HFFc6 (cell line): ENCODE measurements at regions not wholly inside any gene's neighbourhood (a gene's known extent, or its start where the extent isn't known, plus 50 kb on each side); places are given as distances from the start of the nearest gene placed in this dataset.

Experiments used
- DNase-seq: peaks from one replicate; pipeline ENCODE4 v3.0.0-alpha.2; 2018
- H3K27ac Mint-ChIP-seq: 2 replicates; pipeline ENCODE4 v1.8.0; 2020; ENCODE audit warnings: mild to moderate bottlenecking, mixed read lengths
- H3K27me3 Mint-ChIP-seq: 2 replicates; pipeline ENCODE4 v1.8.0; 2021; ENCODE audit warnings: mild to moderate bottlenecking, moderate library complexity, mixed read lengths; ENCODE audit not compliant: insufficient read depth
- H3K36me3 Mint-ChIP-seq: 2 replicates; pipeline ENCODE4 v1.8.0; 2021; ENCODE audit warnings: low read depth, mixed read lengths
- H3K4me1 Mint-ChIP-seq: 2 replicates; pipeline ENCODE4 v1.8.0; 2020; ENCODE audit warnings: low read depth, mixed read lengths
- H3K4me3 Mint-ChIP-seq: 2 replicates; pipeline ENCODE4 v1.8.0; 2020; ENCODE audit warnings: mild to moderate bottlenecking, moderate library complexity, mixed read lengths
- H3K9me3 Mint-ChIP-seq: 2 replicates; pipeline ENCODE4 v1.8.0; 2020; ENCODE audit warnings: mild to moderate bottlenecking, mixed read lengths
- CTCF ChIP-seq: fragments of 200-600 bp; sonication (generic); IDR thresholded peaks from 2 replicates; pipeline ENCODE4 v1.5.0; 2021; ENCODE audit warnings: antibody characterized with exemption, mild to moderate bottlenecking

- TF ChIP-seq CTCF, result no peak
- peaks cover 23% of the 10 kb centered on the region for H3K9me3 Mint-ChIP-seq
Observed at GRCh38 chr4:79253924-79254323, 71.9 kb downstream of the NAA11 start.

GRCh38 chr4:79253168-79253567, 72.7 kb downstream of the NAA11 start:
- H3K27ac Mint-ChIP-seq, result no peak overlapping the region
- peaks cover 27% of the 10 kb centered on the region for H3K9me3 Mint-ChIP-seq
- DNase-seq, result no peak
- no peak overlapping the region for H3K4me3 Mint-ChIP-seq
- TF ChIP-seq CTCF, result no peak
- no peaks in the 10 kb centered on the region for H3K36me3 Mint-ChIP-seq
- H3K27me3 Mint-ChIP-seq, result no peaks in the 10 kb centered on the region
- H3K4me1 Mint-ChIP-seq, result no peaks in the 10 kb centered on the region

More at GRCh38 chr4:79253924-79254323, 71.9 kb downstream of the NAA11 start:
- no peak overlapping the region for H3K27ac Mint-ChIP-seq
- H3K36me3 Mint-ChIP-seq, result no peaks in the 10 kb centered on the region
- DNase-seq, result no peak
- no peak overlapping the region for H3K4me3 Mint-ChIP-seq
- H3K4me1 Mint-ChIP-seq, result no peaks in the 10 kb centered on the region
- H3K27me3 Mint-ChIP-seq, result no peaks in the 10 kb centered on the region

- H3K4me1 Mint-ChIP-seq, result no peaks in the 10 kb centered on the region
Observed at GRCh38 chr4:79250887-79251286, 75.0 kb downstream of the NAA11 start.

GRCh38 chr4:79249881-79250503, 75.9 kb downstream of the NAA11 start:
- no peaks in the 10 kb centered on the region for H3K4me1 Mint-ChIP-seq
- H3K27ac Mint-ChIP-seq, result no peak overlapping the region
- H3K4me3 Mint-ChIP-seq, result no peak overlapping the region
- no peak for DNase-seq
- no peaks in the 10 kb centered on the region for H3K27me3 Mint-ChIP-seq
- H3K9me3 Mint-ChIP-seq, result peaks cover 32% of the 10 kb centered on the region
- no peak for TF ChIP-seq CTCF
- H3K36me3 Mint-ChIP-seq, result no peaks in the 10 kb centered on the region

More at GRCh38 chr4:79250887-79251286, 75.0 kb downstream of the NAA11 start:
- no peak for DNase-seq
- Mint-ChIP-seq H3K27ac (no peak overlapping the region), H3K36me3 (no peaks in the 10 kb centered on the region), H3K9me3 (peaks cover 32% of the 10 kb centered on the region), H3K27me3 (no peaks in the 10 kb centered on the region), H3K4me3 (no peak overlapping the region)
- no peak for TF ChIP-seq CTCF

GRCh38 chr4:79248610-79249009, 77.3 kb downstream of the NAA11 start:
- DNase-seq, result no peak
- Mint-ChIP-seq H3K9me3 (peaks cover 34% of the 10 kb centered on the region), H3K36me3 (no peaks in the 10 kb centered on the region), H3K4me3 (no peak overlapping the region), H3K4me1 (no peaks in the 10 kb centered on the region), H3K27ac (no peak overlapping the region), H3K27me3 (no peaks in the 10 kb centered on the region)
- TF ChIP-seq CTCF, result no peak
